ENCODE measurements at regions not wholly inside any gene's neighbourhood (a gene's known extent, or its start where the extent isn't known, plus 50 kb on each side); places are given as distances from the start of the nearest gene placed in this dataset.

- TF ChIP-seq CTCF (IDR thresholded peaks at IDR 0.05; ENCODE audit: low read length), result no peak
- no peak for TF ChIP-seq EZH2 (IDR thresholded peaks at IDR 0.05; ENCODE audit: borderline replicate concordance, low read length)
Measured at GRCh38 chr6:85394199-85394598, 55.7 kb upstream of the NT5E start.
